ENCODE measurements at regions not wholly inside any gene's neighbourhood (a gene's known extent, or its start where the extent isn't known, plus 50 kb on each side); places are given as distances from the start of the nearest gene placed in this dataset.
"Not testable (repeated sequence)": the region's sequence is repeated elsewhere in the genome, so short reads cannot be mapped to it uniquely, and the experiment has no call there.

DNA sequence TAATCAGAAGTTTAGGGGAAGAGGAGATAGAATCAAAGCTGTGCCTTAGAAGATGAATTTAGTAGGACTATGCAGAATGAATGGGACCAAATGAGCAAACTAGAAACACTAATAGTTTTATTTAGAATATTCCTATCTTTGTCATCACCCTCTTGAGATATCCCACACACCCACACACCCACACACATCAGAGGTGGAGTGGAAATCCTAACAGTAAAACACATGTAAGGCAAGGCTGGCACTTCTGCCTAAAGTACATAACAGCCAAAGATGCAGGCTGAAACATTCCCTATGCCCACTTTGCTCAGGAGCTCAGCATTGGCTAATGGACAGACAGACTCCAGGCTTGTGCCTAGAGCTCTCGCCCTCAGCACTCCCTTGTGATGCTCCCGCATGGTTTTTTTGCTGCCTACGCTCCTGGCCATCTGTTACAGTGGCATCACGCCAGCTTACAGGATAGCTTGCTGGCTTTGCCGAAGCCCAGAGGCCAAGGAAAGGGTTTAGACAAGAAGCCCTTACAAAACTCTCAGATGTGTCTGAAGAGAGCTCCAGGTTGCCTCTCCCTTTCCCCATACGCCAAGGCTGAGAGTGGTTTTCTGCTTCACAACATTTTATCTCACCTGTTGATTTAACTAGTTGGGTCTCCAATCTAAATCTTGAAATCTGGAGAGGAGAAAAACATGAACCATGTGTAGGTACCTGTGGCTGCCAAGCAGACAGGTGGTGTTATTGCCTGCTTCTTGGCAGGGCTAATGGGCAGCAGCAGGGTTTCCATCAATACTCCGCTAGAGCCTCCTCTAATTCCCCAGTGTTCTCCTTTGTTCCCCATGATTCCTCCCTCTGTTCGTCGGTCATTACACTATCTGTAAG is 282.6 kb upstream of the ID4 start:
- no peak for DNase-seq (ENCODE audit: insufficient read length, low spot score)
- TF ChIP-seq POU2F2 (IDR thresholded peaks at IDR 0.05; ENCODE audit: low read depth, low read length) (no peak), TAF1 (IDR thresholded peaks at IDR 0.05; ENCODE audit: low read depth, low read length) (no peak), SPI1 (IDR thresholded peaks at IDR 0.05; ENCODE audit: low read depth, low read length) (no peak), PAX5 (IDR thresholded peaks at IDR 0.05; ENCODE audit: insufficient read depth, low read length, severe bottlenecking) (no peak), POLR2AphosphoS5 (IDR thresholded peaks at IDR 0.05; ENCODE audit: low read depth, low read length) (no peak), POLR2A (IDR thresholded peaks at IDR 0.05; ENCODE audit: low read depth, low read length) (no peak)
- no peak for FAIRE-seq

DNA sequence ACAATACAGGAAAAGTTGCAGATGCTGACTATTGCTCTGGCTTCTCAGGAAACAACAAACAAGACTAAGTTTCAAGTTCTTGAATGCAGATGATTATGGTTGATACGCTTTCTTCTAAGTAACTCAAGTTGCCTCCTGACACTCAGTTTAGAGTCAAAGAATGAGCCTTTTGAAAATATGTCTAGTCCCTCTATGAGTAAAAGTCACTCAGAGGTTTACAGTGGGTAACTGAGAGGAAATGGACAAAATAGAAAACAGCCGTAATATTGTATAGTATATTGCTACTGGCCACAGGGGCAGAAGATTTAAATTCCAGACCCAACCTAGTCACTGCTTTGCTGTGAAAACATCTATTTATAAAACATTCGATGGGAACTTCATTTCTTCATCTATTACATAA is 280.0 kb upstream of the ID4 start:
- FAIRE-seq (no peak), DNase-seq (ENCODE audit: insufficient read length, low spot score) (no peak)
- TF ChIP-seq SPI1 (IDR thresholded peaks at IDR 0.05; ENCODE audit: low read depth, low read length) (no peak), POLR2AphosphoS5 (IDR thresholded peaks at IDR 0.05; ENCODE audit: low read depth, low read length) (no peak), TAF1 (IDR thresholded peaks at IDR 0.05; ENCODE audit: low read depth, low read length) (no peak), PAX5 (IDR thresholded peaks at IDR 0.05; ENCODE audit: insufficient read depth, low read length, severe bottlenecking) (no peak), POU2F2 (IDR thresholded peaks at IDR 0.05; ENCODE audit: low read depth, low read length) (no peak), POLR2A (IDR thresholded peaks at IDR 0.05; ENCODE audit: low read depth, low read length) (no peak)

DNA sequence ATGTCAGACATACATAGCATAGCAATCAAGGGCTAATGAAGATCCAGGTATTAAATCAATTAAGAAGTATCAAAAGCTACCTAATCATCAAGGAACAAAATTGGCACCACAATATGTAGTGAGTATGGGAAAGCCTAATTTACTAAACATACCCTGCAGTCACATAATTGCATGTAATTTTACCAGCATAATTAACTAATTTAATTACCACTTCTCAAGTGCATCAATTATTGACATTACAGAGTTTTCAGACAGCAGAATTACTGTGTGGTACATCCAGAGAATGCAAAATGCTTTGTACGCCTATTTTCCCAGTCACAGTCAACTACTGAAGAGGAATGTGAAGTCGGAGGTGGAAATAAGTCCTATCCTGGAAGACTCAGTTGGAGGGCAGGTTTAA is 279.0 kb upstream of the ID4 start:
- FAIRE-seq, result no peak
- DNase-seq (ENCODE audit: insufficient read length, low spot score), result no peak
- no peak for TF ChIP-seq POLR2AphosphoS5 (IDR thresholded peaks at IDR 0.05; ENCODE audit: low read depth, low read length)
- TF ChIP-seq POLR2A (IDR thresholded peaks at IDR 0.05; ENCODE audit: low read depth, low read length), result no peak
- TF ChIP-seq POU2F2 (IDR thresholded peaks at IDR 0.05; ENCODE audit: low read depth, low read length), result no peak

DNA sequence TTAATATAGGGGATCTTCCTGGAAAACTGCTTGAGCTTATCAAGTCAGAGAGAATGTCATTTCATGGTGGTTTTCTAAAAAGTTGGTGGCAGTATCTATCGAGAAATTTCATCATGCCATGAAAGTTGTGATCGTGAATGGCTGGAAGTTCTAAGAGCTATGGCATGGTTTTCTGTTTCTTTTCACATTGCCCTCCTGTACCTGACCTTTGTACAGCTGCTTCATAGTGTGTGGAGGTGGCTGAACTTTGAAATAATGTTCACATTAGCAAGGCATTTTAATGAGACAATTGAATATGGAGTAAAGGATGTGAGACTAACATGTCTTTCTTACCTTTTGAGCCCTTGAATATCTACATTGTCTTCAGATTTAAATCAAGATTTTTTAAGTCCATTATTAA is 278.2 kb upstream of the ID4 start:
- FAIRE-seq, result no peak
- no peak for DNase-seq (ENCODE audit: insufficient read length, low spot score)
- TF ChIP-seq PAX5 (IDR thresholded peaks at IDR 0.05; ENCODE audit: insufficient read depth, low read length, severe bottlenecking) (no peak), TAF1 (IDR thresholded peaks at IDR 0.05; ENCODE audit: low read depth, low read length) (no peak), POU2F2 (IDR thresholded peaks at IDR 0.05; ENCODE audit: low read depth, low read length) (no peak), POLR2AphosphoS5 (IDR thresholded peaks at IDR 0.05; ENCODE audit: low read depth, low read length) (no peak), SPI1 (IDR thresholded peaks at IDR 0.05; ENCODE audit: low read depth, low read length) (no peak), POLR2A (IDR thresholded peaks at IDR 0.05; ENCODE audit: low read depth, low read length) (no peak)

DNA sequence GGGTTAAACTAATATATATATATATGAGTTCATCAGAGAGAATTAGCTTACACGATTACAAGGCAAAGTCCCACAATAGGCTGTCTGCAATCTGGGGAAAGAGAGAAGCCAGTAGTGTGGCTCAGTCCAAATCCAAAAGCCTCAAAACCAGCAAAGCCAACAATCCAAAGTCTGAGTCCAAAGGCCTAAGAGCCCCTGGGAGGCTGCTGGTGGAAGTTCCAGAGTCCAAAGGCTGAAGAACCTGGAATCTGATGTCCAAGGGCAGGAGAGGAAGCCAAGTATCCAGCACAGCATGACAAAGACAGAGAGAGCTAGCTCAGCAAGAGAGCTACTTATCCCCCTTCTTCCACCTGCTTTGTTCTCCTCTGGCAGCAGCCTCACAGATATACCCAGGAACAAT is 274.7 kb upstream of the ID4 start:
- DNase-seq (ENCODE audit: insufficient read length, low spot score) (no peak), FAIRE-seq (no peak)
- no peak for TF ChIP-seq TAF1 (IDR thresholded peaks at IDR 0.05; ENCODE audit: low read depth, low read length)
- TF ChIP-seq SPI1 (IDR thresholded peaks at IDR 0.05; ENCODE audit: low read depth, low read length), result no peak
- no peak for TF ChIP-seq POLR2A (IDR thresholded peaks at IDR 0.05; ENCODE audit: low read depth, low read length)

DNA sequence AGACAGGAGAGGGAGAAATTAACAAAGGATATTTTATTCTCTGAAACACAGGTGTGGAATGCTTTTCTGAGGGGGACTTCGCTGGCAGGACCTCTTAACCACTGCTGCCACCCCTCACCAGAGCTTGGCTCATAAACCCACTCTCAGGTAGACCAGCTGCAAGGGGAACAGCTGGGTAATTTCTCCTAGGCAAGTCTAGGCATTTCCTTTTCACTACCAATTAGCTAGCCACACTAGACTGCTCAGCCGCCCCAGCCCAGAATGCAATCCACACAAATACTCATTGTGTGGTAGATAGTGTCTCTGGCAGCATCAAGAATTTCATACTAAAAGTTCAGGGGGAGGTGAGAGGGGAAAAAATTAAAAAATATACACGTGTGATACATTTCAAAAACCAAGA is 267.6 kb upstream of the ID4 start:
- FAIRE-seq, result no peak
- no peak for DNase-seq (ENCODE audit: insufficient read length, low spot score)

DNA sequence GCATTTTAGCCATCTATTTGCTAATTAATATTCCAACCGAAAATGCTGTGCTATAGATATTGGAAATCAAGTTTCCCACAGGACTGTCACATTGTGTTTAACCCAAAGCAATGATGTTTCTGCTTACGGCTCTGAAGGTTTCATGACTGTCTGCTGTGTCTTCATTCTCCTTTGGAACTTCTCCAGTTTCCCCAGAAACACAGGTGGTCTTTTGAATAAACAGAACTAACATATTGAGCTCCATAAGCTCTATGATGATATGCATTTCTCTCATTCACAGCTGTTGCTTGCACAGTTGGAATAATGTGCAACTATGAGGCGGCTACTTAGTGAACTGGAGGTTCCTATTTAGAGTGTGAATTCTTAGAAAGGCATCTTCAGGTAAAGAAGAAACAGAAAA is 266.0 kb upstream of the ID4 start:
- TF ChIP-seq SPI1 (IDR thresholded peaks at IDR 0.05; ENCODE audit: low read depth, low read length), result no peak
- TF ChIP-seq TAF1 (IDR thresholded peaks at IDR 0.05; ENCODE audit: low read depth, low read length), result no peak
- no peak for TF ChIP-seq POLR2A (IDR thresholded peaks at IDR 0.05; ENCODE audit: low read depth, low read length)
- no peak for TF ChIP-seq PAX5 (IDR thresholded peaks at IDR 0.05; ENCODE audit: insufficient read depth, low read length, severe bottlenecking)
- no peak for TF ChIP-seq POU2F2 (IDR thresholded peaks at IDR 0.05; ENCODE audit: low read depth, low read length)
- no peak for TF ChIP-seq POLR2AphosphoS5 (IDR thresholded peaks at IDR 0.05; ENCODE audit: low read depth, low read length)
- DNase-seq (ENCODE audit: insufficient read length, low spot score), result no peak
- no peak for FAIRE-seq

More for the DNA sequence above, 267.6 kb upstream of the ID4 start:
- TF ChIP-seq TAF1 (IDR thresholded peaks at IDR 0.05; ENCODE audit: low read depth, low read length), result no peak
- TF ChIP-seq POLR2A (IDR thresholded peaks at IDR 0.05; ENCODE audit: low read depth, low read length), result no peak
- TF ChIP-seq SPI1 (IDR thresholded peaks at IDR 0.05; ENCODE audit: low read depth, low read length), result no peak
- TF ChIP-seq POLR2AphosphoS5 (IDR thresholded peaks at IDR 0.05; ENCODE audit: low read depth, low read length), result no peak
- no peak for TF ChIP-seq POU2F2 (IDR thresholded peaks at IDR 0.05; ENCODE audit: low read depth, low read length)
- no peak for TF ChIP-seq PAX5 (IDR thresholded peaks at IDR 0.05; ENCODE audit: insufficient read depth, low read length, severe bottlenecking)

DNA sequence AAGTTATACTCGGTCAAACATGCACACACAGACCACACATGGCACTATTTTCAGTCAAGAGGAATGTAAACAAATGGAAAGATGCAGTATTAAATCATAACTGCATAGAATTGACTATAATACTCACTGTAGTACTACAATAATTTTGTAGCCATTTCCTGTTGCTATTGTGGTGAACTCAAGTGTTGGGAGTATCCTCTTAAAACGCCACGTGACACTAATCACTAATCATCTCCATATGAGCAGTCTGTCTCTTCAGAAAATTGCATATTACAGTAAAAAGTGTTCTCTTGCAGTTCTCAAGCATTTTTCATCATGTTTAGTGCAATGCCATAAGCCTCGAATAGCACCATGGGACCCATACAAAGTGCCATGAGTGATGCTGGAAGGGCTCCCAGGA is 258.7 kb upstream of the ID4 start:
- FAIRE-seq (no peak), DNase-seq (ENCODE audit: insufficient read length, low spot score) (no peak)
- TF ChIP-seq TAF1 (IDR thresholded peaks at IDR 0.05; ENCODE audit: low read depth, low read length) (no peak), POLR2AphosphoS5 (IDR thresholded peaks at IDR 0.05; ENCODE audit: low read depth, low read length) (no peak), POLR2A (IDR thresholded peaks at IDR 0.05; ENCODE audit: low read depth, low read length) (no peak), PAX5 (IDR thresholded peaks at IDR 0.05; ENCODE audit: insufficient read depth, low read length, severe bottlenecking) (no peak), POU2F2 (IDR thresholded peaks at IDR 0.05; ENCODE audit: low read depth, low read length) (no peak), SPI1 (IDR thresholded peaks at IDR 0.05; ENCODE audit: low read depth, low read length) (no peak)

DNA sequence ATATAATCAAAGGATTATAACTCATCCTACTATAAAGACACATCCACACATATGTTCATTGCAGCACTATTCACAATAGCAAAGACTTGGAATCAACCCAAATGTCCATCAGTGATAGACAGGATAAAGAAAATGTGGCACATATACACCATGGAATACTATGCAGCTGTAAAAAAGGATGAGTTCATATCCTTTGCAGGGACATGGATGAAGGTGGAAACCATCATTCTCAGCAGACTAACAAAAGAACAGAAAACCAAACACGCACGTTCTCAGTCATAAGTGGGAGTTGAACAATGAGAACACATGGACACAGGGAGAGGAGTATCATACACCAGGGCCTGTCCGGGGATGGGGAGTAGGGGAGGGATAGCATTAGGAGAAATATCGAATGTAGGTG is 253.0 kb upstream of the ID4 start:
- DNase-seq (ENCODE audit: insufficient read length, low spot score); FAIRE-seq: not testable (repeated sequence)

DNA sequence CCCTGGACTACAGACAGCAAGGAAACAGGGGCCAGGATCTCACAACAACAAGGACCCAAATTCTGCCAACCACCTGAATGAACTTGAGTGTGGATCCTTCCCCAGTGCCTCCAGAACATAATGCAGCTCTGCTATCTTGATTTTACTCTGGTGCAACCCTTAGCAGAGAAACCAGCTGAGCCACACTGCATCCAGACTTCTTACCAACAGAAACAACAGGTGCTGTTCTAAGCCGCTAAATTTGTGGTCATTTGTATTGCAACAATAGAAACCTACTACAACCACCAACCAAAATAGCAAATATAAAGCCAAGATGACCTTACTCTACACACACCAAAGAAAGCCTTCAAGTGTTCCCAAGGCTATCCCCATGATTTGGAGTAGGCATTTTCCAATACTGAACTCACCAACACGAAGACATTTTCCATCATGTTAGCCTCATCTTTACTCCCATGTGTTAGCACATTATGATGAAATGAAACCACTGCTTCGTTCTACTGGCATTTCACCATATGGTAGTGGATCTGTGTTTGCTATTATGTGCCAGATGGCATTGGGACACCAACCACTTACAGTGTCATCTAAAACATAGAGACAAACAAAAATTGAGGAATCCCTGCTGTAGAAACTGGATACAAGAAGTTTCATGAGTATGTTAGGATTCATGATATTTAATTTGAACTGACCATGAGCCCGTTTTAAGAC is 249.8 kb upstream of the ID4 start:
- TF ChIP-seq POU2F2 (IDR thresholded peaks at IDR 0.05; ENCODE audit: low read depth, low read length), result no peak
- no peak for TF ChIP-seq SPI1 (IDR thresholded peaks at IDR 0.05; ENCODE audit: low read depth, low read length)
- no peak for TF ChIP-seq PAX5 (IDR thresholded peaks at IDR 0.05; ENCODE audit: insufficient read depth, low read length, severe bottlenecking)
- no peak for TF ChIP-seq POLR2A (IDR thresholded peaks at IDR 0.05; ENCODE audit: low read depth, low read length)
- no peak for TF ChIP-seq POLR2AphosphoS5 (IDR thresholded peaks at IDR 0.05; ENCODE audit: low read depth, low read length)
- no peak for TF ChIP-seq TAF1 (IDR thresholded peaks at IDR 0.05; ENCODE audit: low read depth, low read length)
- FAIRE-seq, result no peak
- no peak for DNase-seq (ENCODE audit: insufficient read length, low spot score)
